Hepatocyte (in vitro differentiated cells): ENCODE measurements at regions not wholly inside any gene's neighbourhood (a gene's known extent, or its start where the extent isn't known, plus 50 kb on each side); places are given as distances from the start of the nearest gene placed in this dataset.

Source experiments
- CTCF ChIP-seq: fragments of 200-600 bp; sonication (generic); IDR thresholded peaks from 2 replicates; pipeline ENCODE4 v1.5.1; 2016; ENCODE audit warnings: antibody characterized with exemption, mild to moderate bottlenecking; ENCODE audit not compliant: poor library complexity
- EZH2 ChIP-seq: fragments of 200-600 bp; sonication (generic); IDR thresholded peaks from 2 replicates; pipeline ENCODE4 v1.6.1; 2016; ENCODE audit warnings: antibody characterized with exemption, mild to moderate bottlenecking, borderline replicate concordance
- EZH2phosphoT487 ChIP-seq: fragments of 200-600 bp; sonication (generic); IDR thresholded peaks from one replicate; pipeline ENCODE4 v1.6.1; 2018; ENCODE audit warnings: antibody characterized with exemption, mild to moderate bottlenecking, low read depth, moderate library complexity; ENCODE audit not compliant: unreplicated experiment, severe bottlenecking

DNA sequence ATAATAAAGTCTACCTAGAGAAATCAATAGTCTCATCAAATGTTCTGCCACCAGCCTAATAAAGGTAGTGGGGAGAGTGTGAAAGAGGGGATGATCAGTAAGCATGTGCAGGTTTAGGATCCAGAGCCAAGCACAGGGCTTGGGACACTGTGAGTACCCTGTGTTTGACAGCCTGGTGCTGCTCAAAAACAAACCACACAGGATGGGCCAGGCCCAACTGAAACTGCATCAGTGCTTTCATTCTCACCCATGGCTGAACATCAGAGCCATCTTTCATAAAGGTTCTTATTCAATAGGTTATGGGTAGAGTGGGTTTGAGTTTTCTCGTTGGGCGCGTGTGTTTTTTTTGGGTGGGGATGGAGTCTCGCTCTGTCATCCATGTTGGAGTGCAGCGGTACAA lies 87.3 kb upstream of the NHSL1 start:
- TF ChIP-seq CTCF: no peak
- no peak for TF ChIP-seq EZH2phosphoT487
- no peak for TF ChIP-seq EZH2
